IMR-90 (cell line): ENCODE measurements at regions not wholly inside any gene's neighbourhood (a gene's known extent, or its start where the extent isn't known, plus 50 kb on each side); places are given as distances from the start of the nearest gene placed in this dataset.

Experiments
- ATAC-seq: fragments of 200-7000 bp; cut with Tn5 transposase; 2 replicates; pipeline ENCODE4 v1.9.1; 2020; ENCODE audit warnings: low read depth, mild to moderate bottlenecking, moderate library complexity
- BruUV-seq: library from RNA; stranded (reverse); fragments of 400-500 nt; replicated peaks from 2 replicates; lab custom pipeline; 2021; lab: Mats Ljungman, UMichigan
- CTCF ChIA-PET: fragments of 300-600 bp; formaldehyde crosslinking; extraction: SDS; loops from one replicate; lab custom pipeline; 2021; ENCODE audit warnings: antibody characterized with exemption; lab: Yijun Ruan, JAX
- POLR2A ChIA-PET: fragments of 300-600 bp; sonication (Branson Sonifier 250); formaldehyde crosslinking; loops from one replicate; lab custom pipeline; 2022; ENCODE audit warnings: antibody characterized with exemption; ENCODE audit not compliant: unreplicated experiment; lab: Charles Lee
- DNase-seq: peaks from one replicate; pipeline ENCODE4 v3.0.0; 2013
- H2AFZ ChIP-seq: replicated peaks from 2 replicates; pipeline ENCODE3; 2013; ENCODE audit warnings: low read length, mild to moderate bottlenecking; ENCODE audit not compliant: poor library complexity
- H2AK5ac ChIP-seq: 2 replicates; pipeline ENCODE4 v1.6.1; 2013; ENCODE audit warnings: low read depth, low read length, inconsistent platforms
- H2AK9ac ChIP-seq: replicated peaks from 2 replicates; pipeline ENCODE3; 2013; ENCODE audit warnings: mild to moderate bottlenecking, low read depth, low read length, moderate library complexity; ENCODE audit not compliant: poor library complexity
- H2BK120ac ChIP-seq: 2 replicates; pipeline ENCODE4 v1.6.1; 2013; ENCODE audit warnings: low read depth, low read length, inconsistent platforms
- H2BK15ac ChIP-seq: 3 replicates; pipeline ENCODE4 v1.6.1; 2013; ENCODE audit warnings: low read depth, low read length, inconsistent platforms
- H2BK20ac ChIP-seq: 2 replicates; pipeline ENCODE4 v1.6.1; 2013; ENCODE audit warnings: low read depth, mild to moderate bottlenecking, inconsistent platforms, low read length, moderate library complexity
- H2BK5ac ChIP-seq: 2 replicates; pipeline ENCODE4 v1.6.1; 2013; ENCODE audit warnings: mild to moderate bottlenecking, low read depth, low read length, inconsistent platforms; ENCODE audit not compliant: poor library complexity, severe bottlenecking
- H3K14ac ChIP-seq: replicated peaks from 2 replicates; pipeline ENCODE4 v1.6.1; 2013; ENCODE audit warnings: low read depth, low read length, inconsistent platforms
- H3K18ac ChIP-seq: 2 replicates; pipeline ENCODE4 v1.6.1; 2013; ENCODE audit warnings: low read depth, low read length, control low read depth
- H3K23ac ChIP-seq: 2 replicates; pipeline ENCODE4 v1.6.1; 2013; ENCODE audit warnings: low read depth, low read length, inconsistent platforms
- H3K27ac ChIP-seq: 2 replicates; pipeline ENCODE4 v1.5.1; 2013; ENCODE audit warnings: mild to moderate bottlenecking, control low read depth, low read length; ENCODE audit not compliant: insufficient read depth
- H3K27me3 ChIP-seq: 2 replicates; pipeline ENCODE4 v1.6.1; 2013; ENCODE audit warnings: low read length; ENCODE audit not compliant: control insufficient read depth, insufficient read depth
- H3K36me3 ChIP-seq: 2 replicates; pipeline ENCODE4 v1.6.1; 2013; ENCODE audit warnings: low read length, mixed read lengths; ENCODE audit not compliant: control insufficient read depth, insufficient read depth
- H3K4ac ChIP-seq: 2 replicates; pipeline ENCODE4 v1.6.1; 2013; ENCODE audit warnings: low read depth, low read length, inconsistent platforms
- H3K4me1 ChIP-seq: 2 replicates; pipeline ENCODE4 v1.6.1; 2013; ENCODE audit warnings: low read length, mixed read lengths; ENCODE audit not compliant: control insufficient read depth, insufficient read depth
- H3K4me2 ChIP-seq: 2 replicates; pipeline ENCODE4 v1.6.1; 2013; ENCODE audit warnings: low read depth, mild to moderate bottlenecking, control low read depth, low read length, moderate library complexity
- H3K4me3 ChIP-seq: 2 replicates; pipeline ENCODE4 v1.5.1; 2013; ENCODE audit warnings: low read depth, mild to moderate bottlenecking, control low read depth, low read length, moderate library complexity; ENCODE audit not compliant: insufficient read depth
- H3K56ac ChIP-seq: 2 replicates; pipeline ENCODE4 v1.6.1; 2013; ENCODE audit warnings: low read length, inconsistent platforms; ENCODE audit not compliant: insufficient read depth; ENCODE audit errors: extremely low read depth
- H3K79me1 ChIP-seq, 2 experiments: 2 replicates each; pipeline ENCODE4 v1.6.1; 2013; ENCODE audit warnings: low read length in 2 of 2, inconsistent platforms in 1 of 2, low read depth in 1 of 2
- H3K9ac ChIP-seq: 2 replicates; pipeline ENCODE4 v1.6.1; 2013; ENCODE audit warnings: low read depth, low read length, control low read depth
- H3K9me1 ChIP-seq: 2 replicates; pipeline ENCODE4 v1.6.1; 2013; ENCODE audit warnings: low read length, inconsistent platforms; ENCODE audit not compliant: insufficient read depth
- H3K9me3 ChIP-seq: 2 replicates; pipeline ENCODE4 v1.6.1; 2013; ENCODE audit warnings: low read length; ENCODE audit not compliant: control insufficient read depth, insufficient read depth
- H4K20me1 ChIP-seq: 2 replicates; pipeline ENCODE4 v1.6.1; 2013; ENCODE audit warnings: low read length, inconsistent platforms; ENCODE audit not compliant: insufficient read depth
- H4K5ac ChIP-seq: 2 replicates; pipeline ENCODE4 v1.6.1; 2013; ENCODE audit warnings: mild to moderate bottlenecking, low read depth, low read length, control low read depth
- H4K8ac ChIP-seq, 2 experiments: 2 replicates each; pipeline ENCODE4 v1.6.1; 2013; ENCODE audit warnings: low read depth in 2 of 2, low read length in 2 of 2, control low read depth in 1 of 2, inconsistent platforms in 1 of 2
- H4K91ac ChIP-seq: 2 replicates; pipeline ENCODE4 v1.6.1; 2013; ENCODE audit warnings: low read depth, low read length, inconsistent platforms; ENCODE audit not compliant: insufficient read depth
- BHLHE40 ChIP-seq: fragments of 150-350 bp; IDR thresholded peaks from 2 replicates; pipeline ENCODE4 v1.6.1; 2016; ENCODE audit warnings: mild to moderate bottlenecking, low read depth, low read length
- CEBPB ChIP-seq: IDR thresholded peaks from 2 replicates; pipeline ENCODE4 v1.6.1; 2012; ENCODE audit warnings: low read depth, low read length, improper control_type of control experiment
- FOS ChIP-seq: fragments of 150-350 bp; IDR thresholded peaks from 2 replicates; pipeline ENCODE4 v1.6.1; 2016; ENCODE audit warnings: low read depth, low read length
- MAFK ChIP-seq: IDR thresholded peaks from 2 replicates; pipeline ENCODE4 v1.6.1; 2012; ENCODE audit warnings: low read depth, low read length, improper control_type of control experiment
- MAZ ChIP-seq: IDR thresholded peaks from 2 replicates; pipeline ENCODE4 v1.6.1; 2012; ENCODE audit warnings: low read depth, mild to moderate bottlenecking, low read length, improper control_type of control experiment, moderate library complexity, borderline replicate concordance
- MXI1 ChIP-seq: IDR thresholded peaks from 2 replicates; pipeline ENCODE4 v1.6.1; 2012; ENCODE audit warnings: low read depth, mild to moderate bottlenecking, low read length, moderate library complexity, borderline replicate concordance
- NFE2L2 ChIP-seq: fragments of 150-350 bp; IDR thresholded peaks from 2 replicates; pipeline ENCODE4 v1.6.1; 2016; ENCODE audit warnings: low read depth, mild to moderate bottlenecking, low read length
- POLR2A ChIP-seq: IDR thresholded peaks from 2 replicates; pipeline ENCODE4 v1.6.1; 2012; ENCODE audit warnings: mild to moderate bottlenecking, low read depth, low read length
- RAD21 ChIP-seq: IDR thresholded peaks from 2 replicates; pipeline ENCODE4 v1.6.1; 2012; ENCODE audit warnings: low read length, improper control_type of control experiment
- RFX5 ChIP-seq: IDR thresholded peaks from 2 replicates; pipeline ENCODE4 v1.8.0; 2012; ENCODE audit warnings: low read depth, mild to moderate bottlenecking, low read length, moderate library complexity
- SMC3 ChIP-seq: fragments of 150-350 bp; IDR thresholded peaks from 2 replicates; pipeline ENCODE4 v1.6.1; 2016; ENCODE audit warnings: low read depth, mild to moderate bottlenecking, antibody characterized with exemption, low read length, moderate library complexity
- WGBS, 2 experiments: methylation state at CpG; one replicate each; pipeline versions ENCODE4 v1.1.5 to v1.1.7; 2013; ENCODE audit warnings: missing lambda C conversion rate in 2 of 2; ENCODE audit not compliant: insufficient read length in 1 of 2; ENCODE audit errors: extremely low coverage in 2 of 2; 5-methylcytosine and 5-hydroxymethylcytosine counted together
- dilution Hi-C: fragments of 300-500 bp; cut with HindIII; formaldehyde crosslinking; loops from one replicate; pipeline ENCODE4 v1.14.3; 2018; ENCODE audit warnings: low sequenced_read_pairs; ENCODE audit not compliant: unreplicated experiment
- in situ Hi-C: fragments of 300-500 bp; cut with MboI; formaldehyde crosslinking; loops from 3 replicates; pipeline ENCODE4 v1.14.3; 2019; ENCODE audit warnings: low sequenced_read_pairs, inconsistent platforms, mixed read lengths
- intact Hi-C: fragments of 100-400 bp; cut with micrococcal nuclease; formaldehyde crosslinking; loops from 2 replicates; pipeline ENCODE4 v1.10.0; 2022
- TF ChIP-seq, protein P1 (sequence below): conservative IDR thresholded peaks from 2 replicates; pipeline ENCODE4 v1.5.1; 2012; ENCODE audit warnings: mild to moderate bottlenecking, low read depth, low read length, improper control_type of control experiment
- TF ChIP-seq, protein P2 (sequence below): fragments of 150-350 bp; IDR thresholded peaks from 2 replicates; pipeline ENCODE4 v1.6.1; 2017; ENCODE audit warnings: mild to moderate bottlenecking, antibody characterized with exemption, low read length, low read depth

DNA sequence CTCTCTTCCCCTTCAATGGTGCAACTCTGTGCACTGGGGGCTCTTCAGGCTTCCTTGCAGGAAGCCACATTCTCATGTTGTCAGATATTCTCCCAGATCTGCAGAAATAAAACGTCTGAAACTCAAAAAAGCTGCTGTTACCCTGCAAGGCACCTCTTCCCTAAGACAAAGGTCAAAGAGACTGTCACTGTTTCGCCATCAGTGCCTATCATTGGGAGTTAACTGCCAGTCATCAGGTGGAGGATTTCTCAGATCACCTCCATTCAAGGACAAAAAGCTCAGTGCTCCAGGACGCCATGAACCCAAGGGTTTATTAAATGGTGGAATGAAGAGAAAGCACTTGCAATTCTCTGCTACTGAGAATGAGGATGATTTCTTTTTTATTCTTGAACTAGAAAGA lies 144.6 kb upstream of the PALS2 start:
- DNase-seq (no peak), ATAC-seq (no peak)
- Histone ChIP-seq H3K27me3 (no peaks in the 10 kb centered on the region), H3K27ac (no peak overlapping the region), H2AK5ac (no peak overlapping the region), H2AK9ac (no peak overlapping the region), H4K8ac (no peak overlapping the region), H4K91ac (no peak overlapping the region), H3K4me3 (no peak overlapping the region), H2BK20ac (no peak overlapping the region), H3K18ac (no peak overlapping the region), H2AFZ (no peak overlapping the region), H2BK120ac (no peak overlapping the region), H3K4ac (no peak overlapping the region), H3K4me1 (no peaks in the 10 kb centered on the region), H3K4me2 (no peak overlapping the region), H3K9me3 (no peaks in the 10 kb centered on the region), H3K9ac (no peak overlapping the region), H3K9me1 (no peaks in the 10 kb centered on the region), H3K56ac (no peak overlapping the region), H2BK15ac (no peak overlapping the region), H3K79me1 (no peaks in the 10 kb centered on the region), H3K23ac (no peak overlapping the region), H4K5ac (no peak overlapping the region), H2BK5ac (no peak overlapping the region), H3K36me3 (no peaks in the 10 kb centered on the region), H4K20me1 (no peaks in the 10 kb centered on the region), H3K14ac (no peak overlapping the region)
- CTCF ChIA-PET = interaction anchor here (1.2 kb wide), 1 partner anchor 13 kb away, joined by 3 read pairs; no protein-coding TSS in a partner anchor
- dilution Hi-C loops = no loop called here
- intact Hi-C loops = no loop called here
- WGBS, 2 experiments = no CpG with 5 or more reads among the region's 3 CpGs
- POLR2A ChIA-PET = no interaction called here
- in situ Hi-C loops = no loop called here
- BruUV-seq = no TSS peak
- TF ChIP-seq POLR2A (no peak), FOS (no peak), CEBPB (no peak), MAFK (no peak), BHLHE40 (no peak), MAZ (no peak), SMC3 (no peak), NFE2L2 (no peak), MXI1 (no peak), RFX5 (no peak), RAD21 (no peak)
- TF ChIP-seq, protein P1, sequence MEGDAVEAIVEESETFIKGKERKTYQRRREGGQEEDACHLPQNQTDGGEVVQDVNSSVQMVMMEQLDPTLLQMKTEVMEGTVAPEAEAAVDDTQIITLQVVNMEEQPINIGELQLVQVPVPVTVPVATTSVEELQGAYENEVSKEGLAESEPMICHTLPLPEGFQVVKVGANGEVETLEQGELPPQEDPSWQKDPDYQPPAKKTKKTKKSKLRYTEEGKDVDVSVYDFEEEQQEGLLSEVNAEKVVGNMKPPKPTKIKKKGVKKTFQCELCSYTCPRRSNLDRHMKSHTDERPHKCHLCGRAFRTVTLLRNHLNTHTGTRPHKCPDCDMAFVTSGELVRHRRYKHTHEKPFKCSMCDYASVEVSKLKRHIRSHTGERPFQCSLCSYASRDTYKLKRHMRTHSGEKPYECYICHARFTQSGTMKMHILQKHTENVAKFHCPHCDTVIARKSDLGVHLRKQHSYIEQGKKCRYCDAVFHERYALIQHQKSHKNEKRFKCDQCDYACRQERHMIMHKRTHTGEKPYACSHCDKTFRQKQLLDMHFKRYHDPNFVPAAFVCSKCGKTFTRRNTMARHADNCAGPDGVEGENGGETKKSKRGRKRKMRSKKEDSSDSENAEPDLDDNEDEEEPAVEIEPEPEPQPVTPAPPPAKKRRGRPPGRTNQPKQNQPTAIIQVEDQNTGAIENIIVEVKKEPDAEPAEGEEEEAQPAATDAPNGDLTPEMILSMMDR = no peak
- TF ChIP-seq, protein P2, sequence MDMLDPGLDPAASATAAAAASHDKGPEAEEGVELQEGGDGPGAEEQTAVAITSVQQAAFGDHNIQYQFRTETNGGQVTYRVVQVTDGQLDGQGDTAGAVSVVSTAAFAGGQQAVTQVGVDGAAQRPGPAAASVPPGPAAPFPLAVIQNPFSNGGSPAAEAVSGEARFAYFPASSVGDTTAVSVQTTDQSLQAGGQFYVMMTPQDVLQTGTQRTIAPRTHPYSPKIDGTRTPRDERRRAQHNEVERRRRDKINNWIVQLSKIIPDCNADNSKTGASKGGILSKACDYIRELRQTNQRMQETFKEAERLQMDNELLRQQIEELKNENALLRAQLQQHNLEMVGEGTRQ = no peak
